ENCODE measurements at regions not wholly inside any gene's neighbourhood (a gene's known extent, or its start where the extent isn't known, plus 50 kb on each side); places are given as distances from the start of the nearest gene placed in this dataset.
"Not testable (repeated sequence)": the region's sequence is repeated elsewhere in the genome, so short reads cannot be mapped to it uniquely, and the experiment has no call there.

DNA sequence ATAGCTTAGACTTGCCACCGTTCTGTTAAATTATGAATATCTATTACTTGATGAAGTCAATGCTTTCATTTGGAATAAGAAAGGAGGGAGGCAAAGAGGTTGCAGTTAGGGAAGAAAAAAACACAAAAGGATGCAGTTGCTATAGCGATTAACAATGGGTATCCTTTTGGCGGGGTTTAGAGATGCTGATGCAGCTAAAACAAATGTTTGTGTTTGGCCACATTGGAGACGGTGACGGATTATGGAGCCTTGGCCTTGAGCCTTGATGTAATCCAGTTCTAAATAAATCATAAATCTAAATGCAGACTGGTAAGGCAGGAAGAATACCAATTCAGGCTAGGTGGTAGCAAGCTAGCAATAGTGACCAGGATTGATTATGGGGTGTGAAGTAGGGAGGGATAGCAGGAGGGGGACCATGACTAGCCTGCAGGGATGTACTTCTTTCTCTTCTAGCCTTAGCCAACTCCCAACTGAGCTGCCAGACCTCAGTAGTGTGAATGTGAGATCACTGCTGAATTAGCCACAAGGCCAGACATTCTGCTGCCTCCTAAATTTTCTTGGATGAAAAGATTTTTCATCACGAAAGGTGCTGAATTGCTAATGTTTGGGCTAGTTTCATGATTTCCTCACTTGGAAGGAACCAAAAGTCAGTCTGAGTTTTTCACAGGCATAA is 160.3 kb downstream of the TLR4 start:
- no peak for DNase-seq

DNA sequence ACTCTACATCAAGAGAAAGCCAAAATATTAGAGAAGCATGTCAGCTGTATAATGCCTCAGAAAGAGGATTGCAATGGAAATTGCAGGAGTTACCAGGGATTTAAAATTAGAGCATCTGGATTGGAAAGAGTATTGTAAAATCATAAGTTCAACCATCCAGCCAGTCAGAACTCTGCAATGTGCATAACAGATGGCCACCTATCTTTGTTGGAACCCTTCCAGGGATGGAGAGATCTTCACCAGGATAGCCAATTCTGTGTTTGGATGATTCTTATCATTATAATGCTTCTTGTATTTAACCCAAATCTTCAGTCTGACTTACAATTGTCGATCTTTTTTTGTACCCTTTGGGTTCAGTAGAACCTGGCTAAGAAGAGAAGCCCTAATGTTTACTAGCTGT is 164.4 kb downstream of the TLR4 start:
- DNase-seq, result no peak

DNA sequence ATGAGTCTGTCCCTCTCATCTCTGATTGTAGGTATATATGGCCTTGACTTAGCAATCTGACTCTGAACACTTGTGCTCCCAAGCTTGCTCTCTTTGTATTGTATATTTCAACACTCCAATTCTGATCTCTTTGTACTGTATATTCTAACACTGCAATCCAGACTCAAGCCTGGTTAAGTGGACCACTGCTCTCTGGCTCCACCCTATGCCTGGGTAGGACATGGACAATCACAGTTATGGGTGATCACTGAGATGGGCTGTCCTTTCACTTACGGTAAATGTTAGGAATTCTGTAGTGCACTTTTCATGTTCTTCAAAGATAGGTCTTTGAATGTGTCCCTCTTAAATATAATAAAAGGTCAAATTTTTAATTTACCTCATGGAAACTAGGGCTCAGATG is 165.1 kb downstream of the TLR4 start:
- no peak for DNase-seq

DNA sequence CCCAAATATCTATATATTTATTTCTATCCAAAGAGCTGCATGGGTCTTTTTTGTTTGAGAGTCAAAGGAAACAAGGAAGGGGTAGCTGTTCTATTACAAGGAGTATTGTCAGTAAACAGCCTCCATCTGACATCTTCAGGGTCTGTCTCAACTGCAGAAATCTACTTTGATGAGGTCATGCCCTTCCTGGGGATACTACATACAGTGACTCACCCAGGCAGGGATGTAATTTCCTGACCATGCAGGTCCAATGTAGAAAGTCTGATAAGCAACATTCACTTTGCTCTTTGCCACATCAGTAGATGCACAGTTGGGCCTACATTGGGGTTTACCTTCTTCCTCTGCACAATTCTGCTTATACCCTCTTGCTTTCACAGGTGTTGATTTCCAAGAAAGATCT is 165.5 kb downstream of the TLR4 start:
- DNase-seq, result no peak

DNA sequence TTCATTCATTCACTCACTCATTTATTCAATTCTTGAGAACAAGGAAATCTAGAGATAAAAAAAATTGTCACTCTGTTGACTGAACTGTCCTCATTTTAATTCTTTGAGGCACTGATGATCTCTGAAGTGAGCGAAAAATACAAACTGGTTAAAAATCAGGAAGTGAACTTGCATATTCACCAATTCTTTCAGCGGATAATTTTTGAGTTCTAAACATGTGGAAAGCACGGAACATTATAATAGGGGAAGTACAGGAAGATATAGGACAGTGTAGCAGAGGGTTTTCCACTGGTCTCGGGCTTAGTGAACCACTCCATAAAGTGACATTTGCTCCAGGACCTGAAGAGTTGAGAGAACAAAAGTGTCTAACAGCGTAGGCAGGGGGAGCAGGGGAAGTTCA is 169.5 kb downstream of the TLR4 start:
- no peak for DNase-seq

DNA sequence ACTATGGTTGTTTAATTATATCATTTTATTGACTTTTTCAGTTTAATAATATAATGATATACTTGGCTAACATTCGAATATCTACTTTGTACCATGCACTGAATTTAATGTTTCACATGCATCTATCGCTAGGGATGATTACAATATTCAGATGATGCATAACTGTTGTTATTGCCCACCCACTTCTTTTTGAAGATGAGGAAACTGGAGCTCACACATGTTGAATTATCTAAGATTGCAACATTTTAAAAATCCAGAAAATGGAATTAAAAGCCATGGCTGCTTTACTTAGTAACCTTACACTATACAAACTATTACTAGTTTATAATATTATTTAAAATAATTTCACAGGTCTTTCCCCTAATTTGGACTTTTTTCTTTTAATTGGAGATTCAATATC is 171.7 kb downstream of the TLR4 start:
- DNase-seq, result no peak

DNA sequence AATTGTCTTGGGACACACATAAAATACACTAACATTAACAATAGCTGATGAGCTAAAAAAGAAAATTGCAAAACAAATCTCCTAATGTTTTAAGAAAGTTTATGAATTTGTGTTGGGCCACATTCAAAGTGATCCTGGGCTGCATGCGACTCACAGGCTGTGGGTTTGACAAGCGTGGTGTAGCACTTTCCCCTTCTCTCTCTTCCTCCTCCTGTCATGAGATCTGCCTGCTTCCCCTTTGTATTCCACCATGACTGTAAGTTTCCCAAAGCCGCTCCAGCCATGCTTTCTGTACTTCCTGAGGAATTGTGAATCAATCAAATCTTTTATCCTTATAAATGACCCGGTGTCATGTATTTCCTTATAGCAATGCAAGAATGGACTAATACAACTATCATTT is 178.0 kb downstream of the TLR4 start:
- no peak for DNase-seq

DNA sequence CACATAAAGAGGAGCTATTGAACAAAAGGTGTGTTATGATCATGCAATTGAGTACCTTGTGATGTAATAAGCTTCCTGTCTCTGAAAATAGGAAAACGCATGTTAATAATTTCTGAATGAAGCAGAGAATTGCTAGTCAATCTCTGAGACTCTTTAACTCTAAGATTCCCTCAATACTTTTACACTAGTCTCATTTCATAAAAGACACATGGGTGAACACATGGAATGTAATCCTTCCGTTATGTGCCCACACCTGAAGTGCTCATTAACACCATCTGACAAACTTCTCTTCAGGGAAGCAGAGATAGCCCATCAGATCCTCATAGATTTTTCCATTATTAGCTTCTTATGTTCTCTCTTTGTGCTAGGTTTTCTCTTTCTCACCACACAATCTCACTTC is 182.4 kb downstream of the TLR4 start:
- no peak for DNase-seq

DNA sequence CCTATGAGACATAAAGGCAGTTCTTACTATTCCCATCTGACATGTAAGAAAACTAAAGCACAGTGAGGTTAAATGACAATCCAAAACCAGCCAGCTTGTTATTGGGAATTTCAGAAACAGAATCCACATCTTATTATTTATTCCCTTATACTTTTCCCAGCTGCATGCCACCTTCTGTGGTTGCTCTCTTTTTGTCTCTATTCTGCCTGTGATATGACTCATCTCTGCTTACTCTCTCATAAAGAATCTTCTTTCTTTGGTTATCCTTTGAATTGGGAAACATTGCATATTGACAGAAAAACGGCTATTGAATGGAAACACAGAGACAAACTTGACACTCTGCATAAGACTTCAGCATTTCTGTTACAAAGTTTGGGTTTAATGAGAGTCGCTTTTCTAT is 183.2 kb downstream of the TLR4 start:
- DNase-seq, result no peak

DNA sequence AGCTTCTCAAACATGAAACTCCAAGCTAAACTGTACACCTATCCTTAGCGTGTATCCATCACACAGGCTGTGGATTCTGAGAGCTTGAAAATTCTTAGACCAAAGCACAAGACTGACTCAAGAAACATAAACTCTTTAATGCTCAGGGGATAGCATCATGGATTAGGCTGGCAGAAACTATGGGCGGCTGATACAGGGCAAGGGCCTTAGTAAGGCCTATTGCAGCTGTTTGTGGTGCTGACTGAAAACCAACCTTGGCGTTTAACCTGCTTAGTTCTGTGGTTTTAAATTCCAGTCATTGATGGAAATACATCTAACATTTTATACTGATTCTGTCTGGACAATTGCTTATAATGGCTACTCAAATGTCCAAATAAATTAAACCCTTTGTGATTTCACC is 183.7 kb downstream of the TLR4 start:
- DNase-seq, result no peak

DNA sequence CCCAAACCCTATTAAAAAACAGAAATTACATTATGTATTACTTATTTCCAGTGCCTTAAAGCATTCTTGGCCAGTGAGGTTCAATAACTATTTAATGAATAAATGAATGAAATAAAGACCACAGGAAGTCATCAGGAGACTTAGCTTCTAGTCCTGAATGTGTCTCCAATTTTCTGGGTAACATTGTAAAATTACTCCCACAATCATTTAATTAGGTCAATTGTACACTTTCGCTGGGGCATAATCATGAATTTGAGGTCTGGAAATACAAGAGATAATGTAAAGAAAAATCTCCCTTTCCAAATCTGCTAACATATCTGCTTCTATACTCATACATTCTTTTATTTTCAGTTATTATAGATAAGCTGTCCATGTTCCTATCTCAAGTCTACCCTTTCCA is 199.2 kb downstream of the TLR4 start:
- no peak for DNase-seq

DNA sequence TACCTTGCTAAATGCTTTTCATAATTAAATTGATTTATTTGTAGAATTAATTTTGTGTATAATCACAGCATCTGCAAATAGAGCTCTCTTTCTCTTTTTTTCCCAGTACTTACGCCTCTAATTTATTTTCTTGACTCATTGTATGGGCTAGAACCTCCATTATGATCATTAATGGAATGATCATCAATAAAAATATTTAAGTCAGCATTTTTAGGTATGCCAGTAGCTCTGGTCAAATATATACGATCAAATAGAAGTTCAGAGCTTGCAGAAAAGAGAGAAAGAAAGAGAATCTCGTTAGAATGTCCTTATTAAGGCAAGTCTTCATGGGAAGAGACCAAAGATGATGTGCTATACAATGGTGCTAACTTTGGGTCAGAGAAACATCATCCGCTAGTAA is 202.6 kb downstream of the TLR4 start:
- DNase-seq, result no peak

DNA sequence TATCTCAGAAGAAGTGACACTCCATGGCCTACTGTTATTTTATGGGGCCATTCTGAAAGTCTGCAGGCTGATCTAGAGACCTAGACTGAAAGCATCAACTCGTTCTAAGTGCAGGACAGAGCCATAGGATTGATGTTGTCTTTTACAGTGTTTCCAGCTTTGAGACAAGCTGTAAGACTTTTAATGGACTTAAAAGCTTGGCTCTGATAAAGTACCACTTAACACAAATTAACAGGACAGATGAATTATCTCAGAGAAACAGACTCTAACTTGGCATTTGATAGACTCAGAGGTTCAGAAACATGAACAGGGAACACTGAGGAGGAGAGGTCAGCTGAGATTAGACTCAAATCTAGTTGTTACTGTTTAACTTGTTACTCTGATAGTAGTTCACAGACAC is 203.2 kb downstream of the TLR4 start:
- DNase-seq, result no peak

DNA sequence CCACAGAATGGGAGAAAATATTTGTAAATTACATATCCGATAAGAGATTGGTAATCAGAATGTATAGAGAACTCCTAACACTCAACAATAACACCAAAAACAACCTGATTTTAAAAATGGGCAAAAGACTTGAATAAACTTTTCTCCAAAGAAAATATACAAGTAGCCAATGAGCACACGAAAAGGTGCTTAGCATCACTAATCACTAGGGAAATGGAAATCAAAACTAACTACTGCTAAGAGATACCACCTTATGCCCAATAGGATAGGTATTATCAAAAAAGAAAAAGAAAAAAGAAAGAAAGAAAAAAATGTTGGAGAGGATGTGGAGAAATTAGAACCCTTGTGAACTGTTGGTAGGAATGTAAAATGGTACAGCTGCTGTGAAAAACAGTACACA is 212.1 kb downstream of the TLR4 start:
- DNase-seq, result no peak

DNA sequence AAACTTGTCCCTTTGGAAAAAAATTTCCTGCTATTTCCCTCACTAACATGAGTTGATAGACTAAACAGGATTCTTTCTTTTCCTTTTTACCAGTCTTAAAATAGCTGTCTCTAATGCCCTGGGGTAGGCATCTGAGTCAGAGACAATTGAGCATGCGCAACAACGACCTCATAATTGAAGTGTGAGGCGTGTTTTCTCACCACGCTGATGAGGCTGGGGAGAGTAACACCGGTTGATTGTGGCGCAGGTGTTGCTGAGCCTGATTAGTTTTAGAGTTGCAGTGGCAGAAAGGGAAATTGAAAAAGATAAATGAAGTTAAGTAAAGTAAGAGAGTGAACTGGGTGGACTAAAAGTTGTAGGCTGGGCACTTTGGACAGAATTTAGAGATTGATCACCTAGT is 213.7 kb downstream of the TLR4 start:
- DNase-seq, result no peak

DNA sequence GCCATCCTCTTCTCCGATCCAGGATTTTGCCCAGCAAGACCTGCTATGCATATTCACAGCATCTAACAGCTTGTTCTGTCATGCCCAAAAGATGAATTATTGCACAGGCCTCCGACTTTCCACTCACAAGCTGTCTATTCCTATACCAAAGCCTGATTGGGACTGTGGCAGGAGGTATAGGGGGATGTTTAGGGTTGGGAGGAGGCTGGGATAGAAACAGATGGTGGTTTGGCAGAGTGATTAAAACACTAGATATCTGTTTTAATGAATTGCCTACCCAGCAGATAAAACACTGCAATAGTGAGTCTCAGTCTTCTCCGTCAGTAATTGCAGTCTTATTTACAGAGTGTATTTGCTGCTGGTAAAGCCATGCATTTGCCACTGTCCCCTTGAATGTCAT is 215.3 kb downstream of the TLR4 start:
- no peak for DNase-seq

DNA sequence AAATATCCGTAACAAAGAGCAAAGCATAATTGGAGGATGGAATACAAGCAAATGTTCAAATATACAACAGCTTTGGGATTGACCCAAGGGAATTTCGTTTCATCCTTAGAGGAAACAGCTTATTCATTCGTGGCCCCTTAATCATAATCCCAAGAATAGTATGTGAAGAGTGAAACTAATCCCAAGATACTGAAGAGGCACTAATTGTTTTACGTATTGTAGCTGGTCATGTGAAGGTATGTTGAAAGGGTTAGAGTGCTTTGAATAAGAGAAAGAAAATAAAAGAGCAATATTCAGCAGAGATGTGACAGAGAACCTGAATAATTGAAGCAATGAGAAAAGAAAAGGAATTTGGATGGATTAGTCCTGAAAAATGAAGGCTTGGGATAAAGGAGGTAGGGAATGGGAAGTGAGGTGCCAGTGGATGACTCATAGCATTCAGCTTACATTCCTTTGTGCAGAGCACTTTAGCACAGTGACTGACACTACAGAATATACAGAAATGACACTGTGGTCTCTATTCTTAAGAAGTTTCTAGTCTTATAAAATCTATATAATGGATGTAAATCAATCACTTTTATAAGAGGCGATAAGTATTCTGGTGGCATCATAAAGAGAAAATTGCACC is 221.9 kb downstream of the TLR4 start:
- no peak for DNase-seq

DNA sequence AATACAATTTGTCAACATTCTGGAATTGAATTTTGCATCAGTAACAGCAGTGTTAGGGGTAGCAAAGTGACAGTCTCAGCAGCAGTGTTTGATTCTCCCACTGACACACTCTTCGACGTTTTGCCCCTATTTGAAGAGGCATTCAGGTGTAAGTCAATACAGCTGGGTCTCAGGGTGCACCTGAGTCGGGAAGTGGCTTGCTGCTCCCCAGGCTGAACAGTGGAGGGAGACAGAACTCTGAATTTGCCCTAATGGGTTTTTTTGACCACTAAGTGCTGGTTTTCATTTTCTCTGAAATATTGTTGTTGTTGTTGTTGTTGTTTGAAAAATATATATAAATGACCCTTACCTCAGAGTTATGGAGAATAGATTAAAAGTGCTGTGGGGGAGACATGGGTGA is 223.2 kb downstream of the TLR4 start:
- DNase-seq, result no peak

DNA sequence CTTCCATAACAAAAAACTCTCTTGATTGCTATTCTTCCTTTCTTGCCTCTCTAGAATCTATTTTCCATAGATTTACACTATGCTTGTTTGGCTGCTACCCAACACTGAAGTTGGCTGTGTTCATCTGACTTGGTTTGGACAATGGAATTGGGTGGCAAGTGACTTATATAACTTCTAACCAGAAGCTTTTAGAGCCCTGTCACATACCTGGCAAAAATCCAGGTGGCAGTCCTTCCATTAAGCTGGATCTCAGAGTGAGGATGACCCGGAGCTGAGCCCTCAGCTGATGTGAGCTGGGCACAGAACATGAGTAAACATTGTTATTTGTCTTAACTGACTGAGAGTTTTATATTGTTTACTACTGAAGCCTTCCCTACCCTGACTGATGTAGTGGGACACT is 225.7 kb downstream of the TLR4 start:
- DNase-seq, result no peak

DNA sequence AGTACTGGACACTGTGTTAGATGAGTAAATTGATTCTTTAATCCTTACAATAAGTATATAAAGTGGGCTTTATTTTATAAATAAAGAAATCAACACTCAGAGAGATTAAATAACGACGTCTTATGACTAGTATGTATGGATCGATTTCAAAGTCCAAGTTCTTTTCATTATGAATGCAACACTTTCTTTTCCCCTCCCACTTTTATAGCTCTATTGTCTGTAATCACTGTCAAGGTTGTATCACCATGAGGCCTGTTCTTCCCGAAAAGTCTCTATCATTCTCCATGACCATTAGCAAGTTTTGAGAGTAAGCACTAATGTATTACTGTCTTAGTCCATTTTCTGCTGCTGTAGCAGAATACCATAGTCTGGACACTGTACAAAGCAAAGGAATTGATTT is 228.4 kb downstream of the TLR4 start:
- no peak for DNase-seq

DNA sequence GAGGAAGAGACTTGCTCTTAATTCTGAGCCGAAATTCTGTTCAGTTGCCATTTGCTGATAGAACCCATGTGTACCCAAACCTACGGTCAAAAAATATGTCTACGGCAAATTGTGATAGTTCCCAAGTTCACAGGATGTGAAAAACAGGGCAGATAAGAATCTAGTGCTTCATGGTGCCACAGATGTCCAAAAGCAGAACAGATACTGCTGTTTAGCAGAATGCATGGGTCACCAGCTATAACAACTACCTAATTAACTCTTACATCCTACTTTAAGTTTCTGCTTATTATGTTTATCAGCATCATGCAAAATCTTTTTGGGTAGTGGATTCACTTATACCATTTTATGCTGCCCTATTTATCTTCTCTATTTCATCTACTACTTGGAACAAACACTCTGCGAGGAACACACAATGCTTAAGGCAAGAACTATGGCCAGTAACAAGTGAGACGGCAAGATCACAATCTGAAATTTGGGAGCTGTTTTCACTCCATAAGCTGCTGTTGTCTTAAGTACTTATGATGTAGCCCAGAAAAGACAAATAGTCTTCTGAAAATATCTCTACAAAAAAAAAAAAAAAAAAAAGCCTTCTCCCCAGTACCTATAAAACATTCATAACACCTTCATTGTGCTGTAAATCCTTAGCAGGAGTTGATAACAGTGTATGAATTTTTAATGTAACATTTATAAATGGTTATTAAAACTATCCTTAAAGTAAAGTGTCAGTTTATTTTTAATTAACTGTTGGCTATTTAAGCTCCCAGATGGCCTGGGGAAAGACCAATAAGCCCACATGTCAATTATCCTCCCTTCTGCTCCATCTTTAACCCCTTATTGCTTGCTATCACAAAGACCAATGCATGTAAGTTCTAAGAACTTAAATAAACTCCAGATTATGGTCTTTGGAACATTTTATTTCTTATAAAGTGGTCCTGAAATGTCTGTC is 232.3 kb downstream of the TLR4 start:
- no peak for DNase-seq

DNA sequence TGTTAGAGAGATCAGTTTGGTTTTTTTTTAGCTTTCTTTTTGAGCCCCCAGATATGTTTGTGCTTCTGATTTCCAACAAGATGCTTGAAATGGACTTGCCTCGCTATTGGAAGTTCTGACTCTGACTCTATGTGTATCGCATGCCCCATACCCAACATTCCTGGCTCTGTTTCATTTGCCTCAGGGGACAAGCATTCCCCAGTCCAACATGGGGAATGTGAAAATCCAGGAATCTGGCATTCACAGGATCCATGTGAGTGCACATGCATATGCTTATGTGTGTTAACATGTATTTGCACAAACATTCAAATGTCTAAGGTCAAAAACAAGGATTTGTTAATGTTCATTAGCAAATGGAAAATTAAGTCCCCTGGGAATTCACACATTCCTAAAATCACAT is 233.9 kb downstream of the TLR4 start:
- DNase-seq, result no peak

DNA sequence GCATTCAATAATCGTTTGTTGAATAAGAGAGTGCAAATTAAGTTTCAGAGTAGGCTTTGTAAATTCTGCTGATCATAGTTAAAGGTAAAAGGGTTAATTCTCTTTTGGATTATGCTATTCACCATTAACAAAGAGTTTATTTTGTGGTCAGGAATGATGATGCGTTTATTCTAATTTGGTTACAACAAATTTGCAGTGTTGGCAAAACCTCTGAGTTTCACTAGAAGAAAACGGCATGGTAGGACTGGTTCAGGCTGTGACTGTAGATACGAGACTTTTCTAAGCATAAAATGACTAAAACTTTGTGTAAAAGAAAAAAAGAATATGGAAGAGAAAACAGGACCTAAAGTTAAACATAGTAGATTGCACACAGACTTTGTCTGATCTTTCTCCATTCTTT is 234.7 kb downstream of the TLR4 start:
- DNase-seq, result no peak

DNA sequence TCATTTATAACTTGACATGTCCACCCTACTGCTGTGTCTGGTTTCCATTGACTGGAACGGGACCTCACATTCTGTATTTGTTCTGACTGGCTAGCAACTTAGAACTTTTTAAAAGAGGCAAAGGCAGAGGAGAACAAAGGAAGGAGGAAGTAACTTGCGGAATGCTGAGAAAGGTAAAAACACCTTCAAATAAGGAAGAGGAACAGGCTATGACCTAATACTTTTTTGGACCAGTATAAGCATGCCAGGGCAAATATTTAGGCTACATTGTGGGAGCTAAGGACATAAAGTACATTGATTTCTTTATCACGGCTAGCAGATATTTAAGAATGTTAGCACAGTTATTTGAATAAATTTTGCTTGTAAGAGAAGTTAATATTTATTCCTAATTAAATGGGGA is 240.5 kb downstream of the TLR4 start:
- DNase-seq, result not testable (repeated sequence)

Data from right forelimb (tissue), 1 donor.